Osteoblast (primary cell): ENCODE measurements at regions not wholly inside any gene's neighbourhood (a gene's known extent, or its start where the extent isn't known, plus 50 kb on each side); places are given as distances from the start of the nearest gene placed in this dataset.
"Not testable (repeated sequence)": the region's sequence is repeated elsewhere in the genome, so short reads cannot be mapped to it uniquely, and the experiment has no call there.

Experiments
- DNase-seq: peaks from one replicate; pipeline ENCODE4 v3.0.0; 2011; ENCODE audit warnings: low spot score, mixed read lengths; ENCODE audit not compliant: insufficient read length; ENCODE audit errors: missing footprints
- H2AFZ ChIP-seq: 2 replicates; pipeline ENCODE4 v1.6.0; 2011; ENCODE audit warnings: mild to moderate bottlenecking, low read length
- H3K27ac ChIP-seq: 2 replicates; pipeline ENCODE4 v1.5.1; 2011; ENCODE audit warnings: mild to moderate bottlenecking, low read depth, low read length, moderate library complexity
- H3K27me3 ChIP-seq: 2 replicates; pipeline ENCODE4 v1.6.0; 2012; ENCODE audit warnings: mild to moderate bottlenecking, control low read depth, inconsistent platforms, low read length, moderate library complexity; ENCODE audit not compliant: insufficient read depth
- H3K36me3 ChIP-seq: 2 replicates; pipeline ENCODE4 v1.5.1; 2011; ENCODE audit warnings: mild to moderate bottlenecking, low read length, control low read depth, moderate library complexity; ENCODE audit not compliant: insufficient read depth
- H3K4me1 ChIP-seq: 2 replicates; pipeline ENCODE4 v1.5.1; 2011; ENCODE audit warnings: mild to moderate bottlenecking, low read length, control low read depth, moderate library complexity; ENCODE audit not compliant: insufficient read depth
- H3K4me2 ChIP-seq: 2 replicates; pipeline ENCODE4 v1.6.0; 2011; ENCODE audit warnings: mild to moderate bottlenecking, low read length; ENCODE audit not compliant: insufficient read depth
- H3K4me3 ChIP-seq: fragments of 200-600 bp; sonication (generic); 3 replicates; pipeline ENCODE4 v1.5.1; 2012; ENCODE audit warnings: mild to moderate bottlenecking, low read length, inconsistent platforms; ENCODE audit not compliant: insufficient read depth
- H3K79me2 ChIP-seq: 2 replicates; pipeline ENCODE4 v1.6.0; 2012; ENCODE audit warnings: mild to moderate bottlenecking, low read length, control low read depth, inconsistent platforms; ENCODE audit not compliant: insufficient read depth
- H3K9me3 ChIP-seq: 2 replicates; pipeline ENCODE4 v1.5.1; 2011; ENCODE audit warnings: low read depth, low read length, control low read depth
- H4K20me1 ChIP-seq: 2 replicates; pipeline ENCODE4 v1.6.0; 2012; ENCODE audit warnings: mild to moderate bottlenecking, low read length, control low read depth; ENCODE audit not compliant: insufficient read depth
- CTCF ChIP-seq: IDR thresholded peaks from 2 replicates; pipeline ENCODE4 v1.5.1; 2011; ENCODE audit warnings: mild to moderate bottlenecking, low read depth, low read length, moderate library complexity; ENCODE audit errors: extremely low read depth

GRCh38 chr5:67896311-67896929, 319.1 kb upstream of the PIK3R1 start:
- H3K27ac ChIP-seq, result no peak overlapping the region
- no peaks in the 10 kb centered on the region for H3K27me3 ChIP-seq
- no peaks in the 10 kb centered on the region for H4K20me1 ChIP-seq
- DNase-seq, result no peak
- no peak overlapping the region for H3K4me3 ChIP-seq
- no peak overlapping the region for H2AFZ ChIP-seq
- no peaks in the 10 kb centered on the region for H3K4me1 ChIP-seq
- TF ChIP-seq CTCF, result no peak
- H3K4me2 ChIP-seq, result no peak overlapping the region
- H3K79me2 ChIP-seq, result no peaks in the 10 kb centered on the region
- H3K9me3 ChIP-seq, result no peaks in the 10 kb centered on the region
- no peaks in the 10 kb centered on the region for H3K36me3 ChIP-seq

GRCh38 chr5:67889870-67890269, 325.7 kb upstream of the PIK3R1 start:
- not testable (repeated sequence) for H3K4me1 ChIP-seq, H3K27ac ChIP-seq, H3K9me3 ChIP-seq, H3K36me3 ChIP-seq, DNase-seq, H3K4me2 ChIP-seq, H3K27me3 ChIP-seq, H4K20me1 ChIP-seq, H3K4me3 ChIP-seq, H3K79me2 ChIP-seq, H2AFZ ChIP-seq

DNA sequence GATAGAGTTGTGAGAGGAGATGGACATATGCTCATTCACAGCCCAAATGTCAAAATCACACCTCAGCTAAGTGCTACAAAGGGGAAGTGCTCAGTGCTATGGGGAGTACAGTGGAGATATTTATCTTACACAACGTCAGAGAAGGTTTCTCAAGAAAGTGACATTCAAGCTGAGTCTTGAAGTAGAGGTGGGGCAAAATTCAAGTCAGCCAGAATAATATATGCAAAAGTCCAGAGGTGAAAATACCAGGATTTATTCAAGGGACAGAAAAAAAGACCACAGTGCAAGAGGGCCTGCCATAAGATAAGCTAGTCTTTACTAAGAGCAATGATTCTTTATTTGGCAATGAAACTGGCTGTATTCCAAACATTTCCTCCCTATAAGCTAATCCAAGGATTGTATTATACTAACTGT, 327.8 kb upstream of the PIK3R1 start:
- TF ChIP-seq CTCF, result no peak

GRCh38 chr5:67886761-67887160, 328.8 kb upstream of the PIK3R1 start:
- DNase-seq, result no peak
- no peaks in the 10 kb centered on the region for H3K4me1 ChIP-seq
- no peak for TF ChIP-seq CTCF
- H4K20me1 ChIP-seq, result no peaks in the 10 kb centered on the region
- H2AFZ ChIP-seq, result no peak overlapping the region
- no peak overlapping the region for H3K4me3 ChIP-seq
- no peak overlapping the region for H3K27ac ChIP-seq
- H3K4me2 ChIP-seq, result no peak overlapping the region
- no peaks in the 10 kb centered on the region for H3K9me3 ChIP-seq
- no peaks in the 10 kb centered on the region for H3K79me2 ChIP-seq
- H3K36me3 ChIP-seq, result no peaks in the 10 kb centered on the region
- H3K27me3 ChIP-seq, result no peaks in the 10 kb centered on the region

More for the DNA sequence above, 327.8 kb upstream of the PIK3R1 start:
- no peaks in the 10 kb centered on the region for H3K79me2 ChIP-seq
- no peaks in the 10 kb centered on the region for H3K9me3 ChIP-seq
- no peaks in the 10 kb centered on the region for H3K4me1 ChIP-seq
- H3K4me3 ChIP-seq, result no peak overlapping the region
- H3K27me3 ChIP-seq, result no peaks in the 10 kb centered on the region
- no peaks in the 10 kb centered on the region for H3K36me3 ChIP-seq
- no peaks in the 10 kb centered on the region for H4K20me1 ChIP-seq
- H3K4me2 ChIP-seq, result no peak overlapping the region
- H3K27ac ChIP-seq, result no peak overlapping the region
- DNase-seq, result no peak
- no peak overlapping the region for H2AFZ ChIP-seq
